T-helper 2 cell treated with Interferon-gamma antibody and Interleukin-4, amounts not matched to agents 100 ng/mL and 5 ng/mL, for 36 hours (primary cell): ENCODE measurements at regions not wholly inside any gene's neighbourhood (a gene's known extent, or its start where the extent isn't known, plus 50 kb on each side); places are given as distances from the start of the nearest gene placed in this dataset.
"Not testable (repeated sequence)": the region's sequence is repeated elsewhere in the genome, so short reads cannot be mapped to it uniquely, and the experiment has no call there.

Source experiments
- intact Hi-C: fragments of 100-400 bp; cut with micrococcal nuclease; formaldehyde crosslinking; loops from one replicate; pipeline ENCODE4 v1.15.1; 2023

DNA sequence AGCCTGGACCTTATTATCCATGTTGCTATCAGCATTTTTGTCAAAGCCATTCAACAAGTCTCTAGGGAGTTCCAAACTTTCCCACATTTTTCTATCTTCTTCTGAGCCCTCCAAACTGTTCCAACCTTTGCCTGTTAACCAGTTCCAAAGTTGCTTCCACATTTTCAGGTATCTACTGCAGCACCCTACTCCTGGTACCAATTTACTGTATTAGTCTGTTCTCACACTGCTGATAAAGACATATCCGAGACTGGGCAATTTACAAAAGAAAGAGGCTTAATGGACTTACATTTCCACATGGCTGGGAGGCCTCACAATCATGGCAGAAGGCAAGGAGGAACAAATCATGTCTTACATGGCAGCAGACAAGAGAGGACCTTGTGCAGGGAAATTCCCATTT is 416.2 kb downstream of the LRRC70 start:
- intact Hi-C loops: not testable (repeated sequence)

DNA sequence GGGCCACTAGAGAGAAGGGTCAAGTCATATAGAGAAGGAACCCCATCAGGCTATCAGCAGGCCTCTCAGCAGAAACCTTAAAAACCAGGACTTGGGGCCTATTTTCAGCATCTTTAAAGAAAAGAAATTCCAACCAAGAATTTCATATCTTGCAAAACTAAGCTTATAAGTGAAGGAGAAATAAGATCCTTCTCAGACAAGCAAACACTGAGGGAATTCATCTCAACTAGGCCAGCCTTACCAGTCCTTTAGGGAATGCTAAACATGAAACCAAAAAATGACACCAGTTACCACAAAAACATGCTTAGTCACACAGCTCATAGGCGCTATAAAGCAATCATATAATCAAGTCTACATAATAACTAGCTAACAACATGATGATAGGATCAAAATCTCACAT is 407.1 kb downstream of the LRRC70 start:
- intact Hi-C loops: no loop called here

DNA sequence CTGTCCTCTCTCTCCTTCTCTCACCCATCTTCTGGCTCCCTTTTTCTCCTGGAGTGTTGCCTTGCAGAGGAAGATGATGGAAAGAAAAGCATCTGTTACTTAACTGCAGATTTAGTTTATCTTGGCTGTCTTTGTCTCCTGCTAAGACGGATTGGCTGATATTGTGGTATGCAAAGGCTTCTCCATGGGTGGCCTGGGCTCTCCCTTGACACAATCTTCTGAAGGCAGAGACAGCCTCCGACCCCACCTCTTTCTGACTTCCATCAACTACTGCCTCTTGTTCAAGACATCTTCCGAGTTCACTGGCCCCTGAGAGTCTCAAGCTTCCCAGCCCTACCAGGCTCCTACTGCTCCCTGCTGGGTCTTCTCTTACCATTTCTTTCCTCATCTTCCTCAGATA is 403.7 kb downstream of the LRRC70 start:
- intact Hi-C loops: no loop called here

DNA sequence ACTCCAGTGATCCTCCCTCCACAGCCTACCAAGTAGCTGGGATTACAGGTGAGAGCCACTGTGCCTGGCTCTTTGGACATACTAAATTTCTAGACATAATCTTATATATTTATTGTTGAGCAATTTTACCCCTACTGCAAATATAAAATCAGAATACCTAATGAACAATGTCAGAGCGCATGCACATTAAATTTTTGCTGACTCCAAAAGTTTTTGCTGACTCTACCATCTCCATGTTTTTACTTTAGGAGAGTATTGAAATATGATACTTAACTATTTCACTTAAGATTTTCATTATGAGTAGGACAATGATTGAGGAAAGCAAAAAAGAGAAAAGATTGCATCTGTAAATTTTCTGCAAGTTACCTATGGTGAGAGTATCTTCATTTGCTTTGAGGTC is 402.3 kb downstream of the LRRC70 start:
- intact Hi-C loops: no loop called here

DNA sequence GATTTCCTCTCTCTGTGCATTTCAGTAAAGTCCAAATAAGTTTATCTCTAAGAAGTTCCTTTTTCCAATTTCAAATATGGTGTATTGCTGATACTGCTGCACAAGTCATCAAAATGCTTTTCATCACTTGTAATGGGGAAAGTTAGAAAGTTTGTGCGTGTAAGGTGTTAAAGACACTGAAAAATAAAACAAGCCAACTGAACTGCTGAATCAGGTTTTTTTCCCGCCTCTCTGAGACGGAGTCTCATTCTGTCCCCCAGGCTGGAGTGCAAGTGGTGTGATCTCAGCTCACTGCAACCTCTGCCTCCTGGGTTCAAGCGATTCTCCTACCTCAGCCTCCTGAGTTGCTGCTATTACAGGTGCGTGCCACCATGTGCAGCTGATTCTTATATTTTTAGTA is 400.9 kb downstream of the LRRC70 start:
- intact Hi-C loops: no loop called here

DNA sequence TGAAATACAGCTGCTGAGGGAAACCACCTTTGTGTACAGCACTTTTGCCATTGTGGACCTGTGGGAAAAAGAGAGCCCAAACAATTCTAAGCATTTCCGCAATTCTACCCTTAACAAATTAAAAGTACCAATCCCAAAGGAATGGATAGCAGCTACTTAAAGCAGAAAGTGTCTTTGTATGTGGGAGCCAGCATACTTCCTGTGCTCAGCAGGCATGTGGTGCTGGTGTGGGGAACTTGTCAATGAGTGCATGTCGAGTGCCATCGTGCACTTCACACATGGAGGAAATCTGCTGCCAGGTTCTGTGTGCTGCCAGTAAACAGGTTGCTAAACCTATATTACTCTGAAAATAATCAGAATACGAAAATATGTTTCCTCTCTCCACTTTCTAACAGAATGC is 399.0 kb downstream of the LRRC70 start:
- intact Hi-C loops: no loop called here

DNA sequence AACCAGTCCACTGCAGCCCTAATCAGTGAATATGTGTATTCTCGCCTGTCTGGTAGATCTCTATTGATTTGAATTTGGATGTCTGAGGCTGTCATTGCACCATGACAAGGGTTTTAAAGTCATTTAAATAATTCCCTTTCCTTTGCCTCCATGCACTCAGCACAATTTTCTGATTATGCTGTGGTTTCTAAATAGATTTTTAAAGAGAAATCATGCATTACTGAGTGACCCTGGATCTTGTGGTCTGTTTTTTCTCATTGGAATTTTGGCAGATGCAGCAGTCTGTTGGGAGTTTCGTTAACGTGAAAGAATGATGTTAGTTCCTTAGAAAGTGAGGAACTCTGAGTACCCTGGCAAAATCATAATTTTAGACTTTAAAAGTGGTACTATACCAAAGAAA is 396.0 kb downstream of the LRRC70 start:
- intact Hi-C loops: no loop called here

DNA sequence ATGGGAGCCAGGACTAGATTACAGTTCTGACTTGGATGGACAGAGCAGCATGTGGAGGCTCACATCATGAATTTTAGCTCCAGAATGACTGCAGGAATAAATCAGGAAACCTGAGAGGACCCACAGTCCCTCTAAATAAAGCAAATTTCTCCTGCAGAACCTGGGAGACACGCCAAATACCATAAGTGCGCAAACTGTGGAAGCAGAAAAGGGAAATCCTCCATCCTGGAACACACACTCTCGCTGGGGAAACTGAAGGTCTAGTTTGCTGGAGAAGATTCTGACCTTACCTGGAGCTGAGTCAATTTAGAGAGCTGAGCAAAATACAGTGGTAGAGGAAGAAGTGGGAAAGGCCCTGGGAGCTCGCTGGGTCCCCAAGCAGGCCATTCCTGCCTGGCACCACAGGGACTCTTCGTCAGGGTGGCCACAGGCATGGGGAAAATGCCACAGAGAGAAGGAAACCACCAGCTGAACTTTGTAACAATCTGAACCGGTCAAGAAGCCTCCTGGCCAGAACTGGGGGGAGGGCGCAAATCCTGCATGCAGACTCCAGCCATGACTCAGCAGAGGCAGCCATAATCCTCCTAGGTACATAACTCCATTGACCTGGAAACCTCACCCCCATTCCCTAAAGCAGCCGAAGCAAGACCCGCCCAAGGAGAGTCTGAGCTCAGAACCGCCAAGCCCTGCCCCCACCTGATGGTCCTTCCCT is 390.9 kb downstream of the LRRC70 start:
- intact Hi-C loops: no loop called here

DNA sequence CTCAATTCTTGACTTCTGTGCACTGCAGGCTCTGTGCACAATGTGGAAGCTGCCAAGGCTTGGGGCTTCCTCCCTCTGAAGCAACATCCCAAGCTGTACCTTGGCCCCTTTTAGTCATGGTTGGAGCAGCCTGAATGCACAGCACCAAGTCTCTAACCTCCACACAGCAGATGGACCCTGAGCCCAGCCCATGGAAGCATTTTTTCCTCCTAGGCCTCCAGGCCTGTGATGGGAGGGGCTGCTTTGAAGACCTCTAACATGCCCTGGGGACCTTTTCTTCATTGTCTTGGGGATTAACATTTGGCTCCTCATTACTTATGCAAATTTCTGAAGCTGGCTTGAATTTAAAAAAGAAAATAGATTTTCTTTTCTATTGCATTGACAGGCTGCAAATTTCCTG is 385.8 kb downstream of the LRRC70 start:
- intact Hi-C loops: no loop called here

DNA sequence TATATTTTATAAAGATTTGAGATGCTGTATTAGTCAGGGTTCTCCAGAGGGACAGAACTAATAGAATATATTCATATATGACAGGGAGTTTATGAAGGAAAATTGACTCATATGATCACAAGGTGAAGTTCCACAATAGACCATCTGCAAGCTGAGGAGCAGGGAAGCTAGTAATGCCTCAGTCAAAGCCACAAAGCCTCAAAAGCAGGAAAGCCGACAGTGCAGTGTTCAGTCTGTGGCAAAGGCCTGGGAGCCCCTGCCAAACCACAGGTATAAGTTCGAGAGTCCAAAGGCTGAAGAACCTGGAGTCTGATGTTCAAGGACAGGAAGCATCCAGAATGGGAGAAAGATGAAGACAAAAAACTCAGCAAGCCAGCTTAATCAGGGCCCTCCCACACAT is 382.2 kb downstream of the LRRC70 start:
- intact Hi-C loops: no loop called here

DNA sequence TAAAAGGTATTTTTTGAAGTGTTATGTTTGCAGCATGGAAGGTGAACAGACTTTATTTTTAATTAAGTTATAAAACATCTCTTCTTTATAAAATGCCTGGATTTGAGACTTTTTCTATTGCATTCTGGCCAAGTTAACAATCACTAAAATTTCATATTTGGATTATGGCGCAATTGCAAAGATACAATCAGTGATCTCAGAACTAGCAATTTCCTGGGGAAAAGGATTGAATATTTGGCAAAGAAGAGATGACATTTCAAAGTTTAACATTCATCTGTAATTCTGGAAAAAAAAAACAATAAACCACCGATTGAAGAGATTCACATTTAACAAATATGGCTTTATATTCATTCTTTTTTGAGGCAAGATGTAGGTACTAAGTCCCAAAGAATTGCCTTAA is 378.0 kb downstream of the LRRC70 start:
- intact Hi-C loops: no loop called here

DNA sequence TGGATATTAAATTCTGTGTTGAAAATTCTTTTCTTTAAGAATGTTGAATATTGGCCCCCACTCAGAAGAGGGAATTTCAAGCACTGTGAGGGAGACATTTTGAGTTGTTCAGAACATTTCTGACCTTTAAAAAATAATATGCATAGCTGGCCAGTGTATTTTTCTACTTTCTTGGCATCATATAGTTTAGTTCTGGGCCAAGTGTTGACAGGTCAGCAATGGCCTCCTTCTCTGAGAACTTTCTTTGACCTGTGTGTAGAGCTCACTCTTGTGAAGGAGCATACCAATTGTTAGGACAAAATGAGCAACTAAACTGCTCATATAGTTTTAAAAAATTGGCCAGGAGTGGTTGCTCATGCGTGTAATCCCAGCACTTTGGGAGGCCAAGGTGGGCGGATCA is 376.0 kb downstream of the LRRC70 start:
- intact Hi-C loops: no loop called here

DNA sequence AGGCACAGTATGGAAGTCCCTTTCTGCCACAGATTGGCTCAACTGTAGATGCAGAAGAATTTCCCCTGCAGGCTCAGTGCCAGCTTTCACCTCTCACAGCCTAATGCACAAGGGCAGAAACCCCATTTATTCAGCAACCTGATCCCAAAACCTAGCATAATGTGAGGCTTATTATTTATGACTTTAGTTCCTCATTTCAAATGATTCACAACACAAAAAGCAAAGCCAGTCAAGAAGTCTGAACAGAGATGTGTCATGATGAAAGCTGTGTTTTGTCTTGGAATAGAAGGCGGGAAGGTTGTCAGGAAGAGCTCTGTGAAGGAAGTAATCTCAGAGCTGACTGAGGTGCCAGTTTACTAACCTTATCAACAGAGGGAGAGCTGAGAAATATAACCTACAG is 369.7 kb downstream of the LRRC70 start:
- intact Hi-C loops: no loop called here

DNA sequence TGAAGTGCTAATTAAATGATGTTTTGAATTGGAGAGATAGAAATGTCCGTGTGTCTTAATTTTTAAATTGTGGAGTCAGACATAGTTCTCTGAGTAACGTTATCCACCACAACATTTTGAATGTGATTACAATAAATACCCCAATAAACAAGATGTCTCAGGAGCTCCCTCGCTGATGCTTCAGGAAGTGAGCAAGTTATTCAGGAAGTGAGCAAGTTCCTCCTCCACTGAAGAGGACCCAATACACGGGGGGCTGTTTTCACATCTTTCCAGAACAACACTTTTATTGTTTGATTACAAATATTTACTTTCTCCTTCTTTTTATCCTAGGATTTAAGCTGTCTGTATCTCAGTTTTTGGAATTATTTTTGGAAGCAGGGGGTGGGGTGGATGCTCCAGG is 363.8 kb downstream of the LRRC70 start:
- intact Hi-C loops: no loop called here

DNA sequence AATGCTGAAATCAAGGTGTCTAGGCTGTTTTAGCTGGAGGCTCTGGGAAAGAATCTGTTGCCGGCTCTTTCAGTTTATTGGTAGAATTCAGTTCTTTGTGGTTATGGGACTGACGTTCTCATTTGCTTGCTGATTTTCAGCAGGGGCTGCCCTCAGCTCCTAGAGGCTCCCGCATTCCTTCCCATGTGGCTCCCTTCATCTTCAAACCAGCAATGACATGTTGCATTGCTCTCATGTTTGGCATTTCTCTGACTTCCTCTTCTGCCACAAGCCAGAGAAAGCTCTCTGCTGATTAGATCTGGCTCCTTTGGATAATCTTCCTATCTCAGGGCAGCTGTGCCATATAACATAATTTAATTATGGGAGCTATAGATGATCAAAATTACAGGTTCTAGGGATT is 360.3 kb downstream of the LRRC70 start:
- intact Hi-C loops: no loop called here

DNA sequence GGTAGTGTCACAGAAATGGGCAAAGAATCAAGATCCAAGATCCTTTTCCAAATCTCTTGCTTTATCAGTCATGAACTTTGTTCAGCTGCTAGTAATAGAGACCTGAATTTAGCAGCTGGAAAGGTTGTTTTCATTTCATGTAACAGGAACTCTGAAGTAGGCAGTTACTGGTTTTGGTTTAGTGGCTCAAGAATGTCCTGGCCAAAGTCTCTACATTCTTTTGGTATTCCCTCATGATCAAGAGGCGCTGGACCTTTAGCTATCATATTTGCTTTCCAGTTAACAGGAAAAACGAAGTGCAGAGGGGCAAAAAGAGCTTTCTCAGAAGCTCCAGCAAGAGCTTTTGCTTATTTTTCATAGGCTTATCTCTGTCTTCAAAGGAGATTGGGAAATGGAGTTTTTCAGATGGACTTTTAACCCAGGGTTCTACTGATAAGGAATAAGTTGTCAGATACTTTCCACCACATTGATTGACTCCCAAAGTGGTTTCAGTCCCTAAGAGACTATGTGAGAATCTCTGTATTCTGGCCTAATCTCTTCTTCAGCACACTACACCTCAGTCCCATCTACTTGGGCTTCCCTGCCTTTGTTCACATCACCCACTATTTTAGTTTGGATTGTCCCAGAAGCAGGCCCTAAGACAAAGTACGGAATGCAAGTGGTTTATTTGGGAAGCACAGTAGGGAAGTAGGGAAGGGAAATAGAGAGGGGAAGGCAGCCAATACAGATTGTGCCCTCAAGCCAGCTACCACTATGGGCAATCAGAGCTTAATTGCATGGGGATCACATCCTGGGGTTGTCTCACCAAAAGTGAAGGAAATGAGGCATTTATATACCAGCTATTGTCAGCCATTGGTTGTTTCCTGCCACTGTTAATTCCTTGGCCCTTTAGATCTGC is 359.3 kb downstream of the LRRC70 start:
- intact Hi-C loops: no loop called here

DNA sequence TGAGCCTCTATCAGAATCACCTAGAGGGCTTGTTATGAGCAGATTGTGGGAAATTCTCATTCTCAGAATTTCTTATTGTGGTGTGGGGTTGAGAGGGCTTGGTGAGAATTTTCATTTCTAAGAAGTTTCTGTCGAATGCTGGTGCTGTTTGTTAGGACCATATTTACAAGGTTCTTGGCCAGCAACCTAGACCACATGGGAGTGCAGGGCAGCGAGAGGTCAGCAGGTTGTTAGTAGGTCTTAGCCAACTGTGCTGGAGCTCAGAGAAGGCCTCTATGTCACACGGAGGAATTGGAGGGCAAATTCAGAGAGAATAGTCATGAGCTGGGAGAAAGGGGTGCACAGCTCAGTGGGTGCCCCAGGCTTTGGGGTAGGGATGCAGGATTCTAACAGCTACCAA is 357.0 kb downstream of the LRRC70 start:
- intact Hi-C loops: no loop called here

DNA sequence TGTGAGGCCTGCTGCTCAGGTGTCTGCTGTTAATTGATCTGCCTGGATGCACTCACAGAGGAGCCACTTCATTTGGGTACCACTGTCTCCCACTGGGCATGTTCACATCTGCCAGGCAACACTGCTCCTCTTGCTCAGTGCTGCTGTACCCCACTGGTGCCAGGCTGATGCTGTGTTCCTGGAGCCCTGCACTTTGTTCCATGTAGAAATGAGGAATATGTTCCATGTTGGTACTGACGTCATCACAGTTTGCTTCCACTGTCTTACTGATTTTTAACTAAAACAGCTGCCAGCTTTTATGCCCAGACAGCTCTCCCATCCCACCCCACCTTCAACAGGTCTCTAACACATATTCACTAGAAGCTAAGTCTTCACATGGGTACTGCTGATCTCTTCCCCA is 355.7 kb downstream of the LRRC70 start:
- intact Hi-C loops: no loop called here

DNA sequence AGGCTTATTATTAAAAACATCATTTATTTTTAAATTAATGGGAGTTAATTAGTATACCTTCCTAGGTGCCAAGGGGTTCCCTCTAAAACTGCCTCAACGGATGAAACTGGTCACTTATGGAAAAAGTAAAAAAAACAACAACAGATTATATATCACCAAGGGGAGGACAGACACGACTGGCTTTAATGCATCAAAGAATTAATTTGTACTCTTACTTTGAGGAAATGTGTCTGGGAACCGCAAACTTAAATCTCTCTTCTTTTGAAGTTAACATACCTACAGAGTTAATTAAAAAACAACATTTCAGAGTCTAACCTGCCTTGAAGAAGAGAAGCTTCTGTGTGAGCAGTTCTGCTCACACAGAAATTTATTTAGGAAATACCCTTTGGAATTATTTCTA is 354.6 kb downstream of the LRRC70 start:
- intact Hi-C loops: no loop called here

DNA sequence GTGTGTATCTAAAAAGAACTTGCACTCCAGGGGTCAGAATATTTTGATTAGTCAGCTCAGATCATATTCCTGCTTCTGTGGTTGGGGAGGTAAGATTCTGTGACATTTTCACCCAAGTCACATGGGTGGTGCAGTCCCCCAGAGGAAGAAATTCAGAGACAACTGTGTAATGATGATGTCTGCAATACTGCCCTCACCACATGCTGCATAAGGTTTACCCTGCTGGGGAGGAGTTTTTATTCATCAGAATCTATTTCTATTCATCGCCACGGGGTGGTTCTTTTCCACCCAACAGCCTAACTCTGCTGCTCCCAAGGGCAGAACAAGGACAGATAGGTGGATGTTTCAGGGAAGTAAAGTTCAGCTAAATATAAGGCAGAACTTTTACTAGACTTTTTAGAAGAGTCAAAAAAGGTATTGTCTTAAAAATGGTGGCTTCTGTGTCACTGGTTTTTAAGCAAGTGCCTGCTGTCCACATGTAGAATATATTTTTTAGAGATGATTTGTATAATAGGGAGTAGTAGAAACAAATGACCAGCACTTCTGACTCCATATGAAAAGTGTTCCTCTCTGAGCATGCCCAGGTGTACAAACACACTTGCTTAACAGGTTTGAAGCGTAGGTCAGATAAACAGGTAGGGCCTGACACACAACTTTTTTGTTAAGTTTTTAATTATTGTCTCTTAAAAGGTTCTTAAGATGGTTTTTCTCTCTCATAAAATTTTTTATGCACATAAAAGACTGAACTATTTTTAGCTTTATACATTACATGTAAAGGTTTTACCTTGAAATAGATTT is 352.7 kb downstream of the LRRC70 start:
- intact Hi-C loops: no loop called here

DNA sequence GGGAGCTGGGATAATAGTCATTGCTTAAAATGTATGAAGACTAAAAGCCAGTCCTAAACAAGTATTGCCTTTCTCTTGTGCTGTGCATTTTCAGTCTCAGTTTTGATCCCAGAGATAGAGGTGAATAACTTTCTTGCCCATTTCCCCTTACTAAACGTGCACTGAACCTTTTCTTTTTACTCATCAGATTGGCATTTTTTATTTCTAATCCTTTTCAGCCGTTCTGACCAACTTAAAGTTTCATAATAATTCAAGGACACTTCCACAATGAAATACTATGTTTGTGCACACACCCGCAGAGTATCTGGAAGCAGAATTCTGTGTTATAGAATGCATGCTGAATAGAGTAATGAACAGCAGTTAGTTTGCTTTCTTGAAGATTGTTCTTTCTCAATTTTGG is 343.6 kb downstream of the LRRC70 start:
- intact Hi-C loops: no loop called here

DNA sequence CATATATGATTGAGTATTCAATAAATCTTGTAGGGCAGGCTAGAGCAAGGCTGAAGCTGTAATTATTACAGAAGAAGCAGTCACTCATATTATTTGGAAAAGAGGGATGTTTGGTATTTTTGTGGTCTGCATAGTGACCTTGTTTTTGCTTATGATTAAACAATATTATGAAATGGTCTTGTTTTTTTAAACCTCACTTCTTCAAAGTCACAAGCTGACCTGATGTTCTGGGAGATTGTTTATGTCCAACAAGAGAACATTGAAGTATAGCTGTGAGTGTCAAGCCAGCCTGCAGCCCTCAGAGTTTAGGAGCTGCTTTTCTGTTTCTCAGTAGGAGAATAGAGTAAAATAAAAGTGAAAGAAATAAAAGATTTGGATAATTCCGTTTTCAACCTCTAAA is 342.2 kb downstream of the LRRC70 start:
- intact Hi-C loops: no loop called here
